ENCODE measurements at regions not wholly inside any gene's neighbourhood (a gene's known extent, or its start where the extent isn't known, plus 50 kb on each side); places are given as distances from the start of the nearest gene placed in this dataset.

DNA sequence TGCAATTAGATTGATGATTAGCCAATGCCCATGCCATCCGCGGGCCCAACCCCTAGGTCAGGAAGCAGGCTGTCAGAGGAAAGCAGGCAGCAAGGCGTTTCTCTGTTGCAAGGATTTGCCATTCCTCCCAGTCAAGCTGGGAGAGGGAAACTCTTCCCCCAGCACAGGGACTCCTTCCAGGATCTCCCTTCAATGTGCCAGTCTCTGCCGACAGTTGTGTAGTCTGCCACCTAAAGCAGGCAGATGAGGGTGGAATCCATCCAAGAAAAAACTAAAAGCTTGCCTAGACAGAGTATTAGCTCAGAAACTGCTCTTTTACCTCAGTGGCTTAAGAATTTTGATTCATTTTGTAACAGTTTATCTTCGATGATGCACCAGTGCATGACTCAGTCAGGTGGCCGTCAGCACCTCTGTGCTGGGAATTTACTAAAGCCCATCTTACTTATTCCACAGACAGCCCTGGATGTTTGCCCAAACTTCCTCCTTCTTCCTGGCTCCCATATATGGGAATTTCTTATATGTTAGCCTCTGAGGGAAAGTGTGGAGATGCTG lies 501.5 kb upstream of the THBS1 start:
- TF ChIP-seq ZNF274 (IDR thresholded peaks at IDR 0.05; ENCODE audit: low read depth, low read length) (no peak), YY1 (IDR thresholded peaks at IDR 0.05; ENCODE audit: insufficient read depth, insufficient read length) (no peak), SUZ12 (IDR thresholded peaks at IDR 0.05; ENCODE audit: extremely low read depth, insufficient read depth, insufficient read length) (no peak)
